ENCODE measurements at regions not wholly inside any gene's neighbourhood (a gene's known extent, or its start where the extent isn't known, plus 50 kb on each side); places are given as distances from the start of the nearest gene placed in this dataset.

DNA sequence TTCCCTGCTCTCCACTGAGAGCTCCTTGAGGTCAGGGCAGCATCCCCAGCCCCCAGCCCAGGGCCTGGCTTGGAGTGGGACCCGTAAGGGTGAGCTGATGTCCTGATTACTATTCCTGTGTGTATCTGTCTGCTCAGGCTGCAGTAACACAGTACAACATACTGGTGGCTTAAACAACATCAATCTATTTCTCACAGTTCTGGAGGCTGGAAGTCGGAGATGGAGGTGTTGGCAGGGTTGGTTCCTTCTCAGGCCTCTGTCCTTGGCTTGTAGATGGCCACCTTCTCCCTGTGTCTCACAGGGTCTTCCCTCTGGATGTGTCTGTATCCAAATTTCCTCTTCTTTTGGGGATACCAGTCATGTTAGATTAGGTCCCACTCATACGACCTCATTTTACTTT is 246.4 kb upstream of the POU3F1 start:
- no peak overlapping the region for H3K4me3 Mint-ChIP-seq
- intact Hi-C loops (cut with micrococcal nuclease) = no loop called here
- no peaks in the 10 kb centered on the region for H3K36me3 Mint-ChIP-seq
- H3K9me3 Mint-ChIP-seq = no peaks in the 10 kb centered on the region
- no peak overlapping the region for H3K27ac Mint-ChIP-seq
- CTCF ChIA-PET = no interaction called here
- DNase-seq = no peak
- no peaks in the 10 kb centered on the region for H3K4me1 Mint-ChIP-seq (ENCODE audit: low read depth)
- peaks cover 31% of the 10 kb centered on the region for H3K27me3 Mint-ChIP-seq
- POLR2A ChIA-PET = no interaction called here

GRCh38 chr1:38291906-38292521 is 245.4 kb upstream of the POU3F1 start:
- Mint-ChIP-seq H3K27ac (no peak overlapping the region), H3K4me3 (no peak overlapping the region), H3K36me3 (no peaks in the 10 kb centered on the region), H3K27me3 (peaks cover 31% of the 10 kb centered on the region), H3K4me1 (ENCODE audit: low read depth) (no peaks in the 10 kb centered on the region), H3K9me3 (no peaks in the 10 kb centered on the region)
- intact Hi-C loops (cut with micrococcal nuclease) = no loop called here
- no peak for DNase-seq
- POLR2A ChIA-PET = no interaction called here
- CTCF ChIA-PET = no interaction called here

DNA sequence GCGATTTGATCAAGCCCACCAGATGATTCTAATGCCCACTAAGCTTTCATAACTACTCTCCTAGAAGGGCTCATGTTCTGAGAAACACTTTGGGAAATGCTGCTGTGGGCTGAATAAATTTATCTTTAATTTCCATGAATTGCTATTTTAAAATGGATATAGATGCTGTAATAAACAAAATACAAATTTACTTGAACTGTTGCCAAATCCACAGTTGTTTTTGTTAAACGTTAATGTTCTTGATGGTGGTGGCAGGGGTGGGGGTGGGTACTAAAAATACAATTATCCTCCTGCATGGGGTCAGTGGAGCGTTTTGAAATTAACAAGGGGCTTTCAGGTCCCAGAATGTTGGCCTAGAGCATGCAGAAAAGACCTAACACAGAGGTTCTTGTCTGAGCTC is 244.7 kb upstream of the POU3F1 start:
- Mint-ChIP-seq H3K4me1 (ENCODE audit: low read depth) (no peaks in the 10 kb centered on the region), H3K9me3 (no peaks in the 10 kb centered on the region), H3K27ac (no peak overlapping the region), H3K27me3 (peaks cover 25% of the 10 kb centered on the region), H3K36me3 (no peaks in the 10 kb centered on the region), H3K4me3 (no peak overlapping the region)
- ChIA-PET POLR2A (no interaction called here), CTCF (no interaction called here)
- intact Hi-C loops (cut with micrococcal nuclease) = no loop called here
- no peak for DNase-seq

- no peak overlapping the region for H3K27ac Mint-ChIP-seq
- ChIA-PET CTCF (no interaction called here), POLR2A (no interaction called here)
- intact Hi-C loops (cut with micrococcal nuclease) = no loop called here
- H3K4me1 Mint-ChIP-seq (ENCODE audit: low read depth) = no peaks in the 10 kb centered on the region
- no peaks in the 10 kb centered on the region for H3K36me3 Mint-ChIP-seq
- H3K4me3 Mint-ChIP-seq = no peak overlapping the region
- DNase-seq = no peak
- no peaks in the 10 kb centered on the region for H3K9me3 Mint-ChIP-seq
- H3K27me3 Mint-ChIP-seq = peaks cover 20% of the 10 kb centered on the region
Measured at GRCh38 chr1:38289034-38289433, 242.4 kb upstream of the POU3F1 start.

DNA sequence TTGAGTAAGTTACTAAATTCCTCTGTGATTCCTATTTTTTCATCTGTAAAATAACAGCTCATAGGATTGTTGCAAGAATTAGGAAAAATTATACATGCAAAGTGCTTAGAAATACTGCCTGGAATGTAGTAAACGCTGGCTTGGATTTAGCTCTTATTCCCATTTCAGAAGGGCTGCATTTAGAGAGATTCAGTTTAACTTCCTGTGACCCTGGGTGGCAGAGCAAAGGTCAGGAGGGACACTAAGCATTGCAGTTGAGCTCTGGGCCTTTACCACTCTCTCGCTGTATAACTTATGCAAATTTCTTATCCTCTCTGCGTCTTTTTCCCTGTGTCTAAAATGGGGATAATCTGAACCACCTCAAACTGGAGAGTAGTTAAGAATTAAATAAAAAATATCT is 241.0 kb upstream of the POU3F1 start:
- Mint-ChIP-seq H3K36me3 (no peaks in the 10 kb centered on the region), H3K4me3 (no peak overlapping the region), H3K27ac (no peak overlapping the region), H3K9me3 (no peaks in the 10 kb centered on the region), H3K4me1 (ENCODE audit: low read depth) (no peaks in the 10 kb centered on the region), H3K27me3 (peaks cover 20% of the 10 kb centered on the region)
- ChIA-PET CTCF (no interaction called here), POLR2A (no interaction called here)
- intact Hi-C loops (cut with micrococcal nuclease) = no loop called here
- DNase-seq = no peak

- Mint-ChIP-seq H3K9me3 (no peaks in the 10 kb centered on the region), H3K4me3 (no peak overlapping the region), H3K27me3 (peaks cover 22% of the 10 kb centered on the region), H3K4me1 (ENCODE audit: low read depth) (no peaks in the 10 kb centered on the region), H3K27ac (no peak overlapping the region), H3K36me3 (no peaks in the 10 kb centered on the region)
- ChIA-PET CTCF (no interaction called here), POLR2A (no interaction called here)
- intact Hi-C loops (cut with micrococcal nuclease) = no loop called here
- DNase-seq = no peak
Measured at GRCh38 chr1:38287036-38287435, 240.4 kb upstream of the POU3F1 start.

DNA sequence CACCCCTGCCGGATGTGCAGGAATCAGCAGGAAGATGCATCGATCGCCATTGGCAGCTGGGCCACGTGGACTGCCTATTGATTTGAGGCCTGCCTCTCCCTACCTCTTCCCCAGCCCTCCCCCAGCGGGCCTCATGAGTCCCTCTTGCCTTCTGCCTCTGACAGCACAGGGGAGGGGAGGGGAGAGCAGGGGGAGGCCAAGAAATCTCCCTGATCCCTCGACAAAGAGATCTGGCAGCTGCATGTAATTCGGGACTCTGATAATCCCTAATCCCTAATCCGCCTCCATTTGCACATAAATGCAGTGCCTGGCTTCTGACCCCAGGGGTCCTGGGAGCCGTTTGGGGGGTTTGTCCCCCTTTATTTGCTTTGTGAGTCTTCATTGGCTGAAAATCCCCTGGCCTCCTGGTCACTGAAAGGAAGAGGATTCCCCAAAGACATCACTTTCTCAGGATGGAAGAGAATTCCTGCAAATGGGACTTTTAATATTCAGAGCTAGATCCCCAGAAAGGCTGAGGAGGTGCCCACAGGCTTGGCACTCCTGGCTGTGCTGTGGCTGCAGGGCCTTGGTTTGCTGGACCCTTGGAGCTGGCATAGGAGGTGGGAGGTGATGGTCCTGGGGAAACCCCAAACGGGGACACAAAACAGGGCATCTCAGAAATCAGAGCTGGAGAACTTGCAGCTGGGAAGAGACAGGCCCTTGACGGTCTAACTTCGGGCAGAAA is 239.4 kb upstream of the POU3F1 start:
- CTCF ChIA-PET = no interaction called here

GRCh38 chr1:38284953-38285352 is 238.4 kb upstream of the POU3F1 start:
- ChIA-PET POLR2A (no interaction called here), CTCF (no interaction called here)
- Mint-ChIP-seq H3K9me3 (peaks cover under 1% of the 10 kb centered on the region), H3K36me3 (no peaks in the 10 kb centered on the region), H3K4me3 (no peak overlapping the region), H3K4me1 (ENCODE audit: low read depth) (no peaks in the 10 kb centered on the region), H3K27me3 (peaks cover 27% of the 10 kb centered on the region), H3K27ac (no peak overlapping the region)
- DNase-seq = no peak
- intact Hi-C loops (cut with micrococcal nuclease) = no loop called here

More for the DNA sequence above, 239.4 kb upstream of the POU3F1 start:
- H3K27me3 Mint-ChIP-seq = peaks cover 26% of the 10 kb centered on the region
- no peaks in the 10 kb centered on the region for H3K9me3 Mint-ChIP-seq
- no peak for DNase-seq
- H3K4me3 Mint-ChIP-seq = no peak overlapping the region
- H3K36me3 Mint-ChIP-seq = no peaks in the 10 kb centered on the region
- H3K4me1 Mint-ChIP-seq (ENCODE audit: low read depth) = no peaks in the 10 kb centered on the region
- POLR2A ChIA-PET = no interaction called here
- no peak overlapping the region for H3K27ac Mint-ChIP-seq
- intact Hi-C loops (cut with micrococcal nuclease) = no loop called here

DNA sequence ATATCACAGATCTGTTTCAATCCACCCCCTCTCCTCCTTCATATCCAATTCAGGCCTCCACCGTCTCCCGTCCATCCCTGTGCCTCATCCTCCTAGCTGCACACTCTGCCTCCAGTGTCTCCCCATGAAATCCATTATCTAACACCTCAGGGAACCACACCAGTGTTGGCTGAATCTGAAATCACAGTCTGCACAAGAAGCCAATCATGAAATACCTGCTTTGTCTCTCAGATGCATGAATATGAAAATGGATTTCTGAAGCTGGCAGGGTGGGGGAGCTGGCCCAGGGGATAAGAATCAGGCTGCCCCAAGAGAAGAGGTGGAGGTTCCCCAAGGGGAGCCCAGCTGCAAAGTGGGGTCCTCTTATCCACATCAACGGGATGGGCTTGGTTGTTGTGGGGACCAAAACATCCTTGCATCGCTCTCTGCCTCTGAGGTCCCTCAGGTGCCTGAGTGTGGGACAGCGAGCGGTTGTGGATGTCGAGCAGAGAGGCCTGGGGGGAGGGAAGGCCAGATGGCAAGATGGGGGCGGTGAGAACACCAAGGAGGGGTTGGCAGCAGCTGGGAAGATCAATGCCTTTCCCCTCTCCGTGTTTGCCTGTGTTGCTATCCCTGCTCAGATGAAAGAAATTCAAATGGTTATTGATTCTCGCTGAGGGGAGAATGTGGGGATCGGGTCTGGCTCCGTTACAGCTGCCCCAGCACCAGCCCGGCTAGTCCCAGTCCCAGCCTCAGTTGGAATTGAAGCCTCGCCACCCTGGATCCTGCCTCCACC is 237.3 kb upstream of the POU3F1 start:
- H3K4me3 Mint-ChIP-seq = no peak overlapping the region
- no peaks in the 10 kb centered on the region for H3K4me1 Mint-ChIP-seq (ENCODE audit: low read depth)
- H3K27ac Mint-ChIP-seq = no peak overlapping the region
- CTCF ChIA-PET = interaction anchor here (0.6 kb wide), 1 partner anchor 265 kb away, joined by 3 read pairs; no protein-coding TSS in a partner anchor
- peaks cover 29% of the 10 kb centered on the region for H3K27me3 Mint-ChIP-seq
- DNase-seq = no peak
- peaks cover 2% of the 10 kb centered on the region for H3K36me3 Mint-ChIP-seq
- POLR2A ChIA-PET = no interaction called here
- intact Hi-C loops (cut with micrococcal nuclease) = no loop called here
- H3K9me3 Mint-ChIP-seq = peaks cover 10% of the 10 kb centered on the region

DNA sequence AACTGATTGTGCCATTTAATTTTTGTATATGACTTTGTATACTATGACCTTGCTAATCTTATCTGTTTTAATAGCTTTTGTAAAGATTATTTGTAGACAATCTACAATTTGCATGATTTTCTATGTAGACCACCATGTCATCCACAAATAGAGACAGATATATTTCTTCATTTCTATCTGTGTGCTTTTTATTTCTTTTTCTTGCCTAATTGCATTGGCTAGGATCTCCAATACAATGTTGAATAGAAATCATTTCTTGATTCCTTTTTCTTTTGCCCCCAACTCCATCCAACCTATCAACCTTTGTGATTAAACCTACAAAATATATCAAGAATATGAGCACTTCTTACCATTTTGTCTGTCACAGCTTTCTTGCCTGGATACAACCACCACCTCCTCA is 232.6 kb upstream of the POU3F1 start:
- Mint-ChIP-seq H3K27me3 (peaks cover 36% of the 10 kb centered on the region), H3K4me3 (no peak overlapping the region), H3K36me3 (peaks cover 2% of the 10 kb centered on the region), H3K27ac (no peak overlapping the region), H3K4me1 (ENCODE audit: low read depth) (no peaks in the 10 kb centered on the region), H3K9me3 (peaks cover 15% of the 10 kb centered on the region)
- intact Hi-C loops (cut with micrococcal nuclease) = no loop called here
- ChIA-PET POLR2A (no interaction called here), CTCF (no interaction called here)
- no peak for DNase-seq

- ChIA-PET POLR2A (no interaction called here), CTCF (no interaction called here)
- no peak overlapping the region for H3K27ac Mint-ChIP-seq
- peaks cover 40% of the 10 kb centered on the region for H3K27me3 Mint-ChIP-seq
- no peak overlapping the region for H3K4me3 Mint-ChIP-seq
- peaks cover 15% of the 10 kb centered on the region for H3K9me3 Mint-ChIP-seq
- H3K36me3 Mint-ChIP-seq = peaks cover 2% of the 10 kb centered on the region
- H3K4me1 Mint-ChIP-seq (ENCODE audit: low read depth) = no peaks in the 10 kb centered on the region
- DNase-seq = no peak
- intact Hi-C loops (cut with micrococcal nuclease) = no loop called here
Measured at GRCh38 chr1:38277646-38278045, 231.1 kb upstream of the POU3F1 start.

GRCh38 chr1:38275960-38276359 is 229.4 kb upstream of the POU3F1 start:
- intact Hi-C loops (cut with micrococcal nuclease) = no loop called here
- DNase-seq = no peak
- ChIA-PET POLR2A (no interaction called here), CTCF (no interaction called here)
- H3K4me3 Mint-ChIP-seq = no peak overlapping the region
- H3K27ac Mint-ChIP-seq = no peak overlapping the region
- H3K9me3 Mint-ChIP-seq = peaks cover 15% of the 10 kb centered on the region
- peaks cover 2% of the 10 kb centered on the region for H3K36me3 Mint-ChIP-seq
- H3K27me3 Mint-ChIP-seq = peaks cover 45% of the 10 kb centered on the region
- H3K4me1 Mint-ChIP-seq (ENCODE audit: low read depth) = no peaks in the 10 kb centered on the region

- peaks cover 50% of the 10 kb centered on the region for H3K27me3 Mint-ChIP-seq
- H3K36me3 Mint-ChIP-seq = peaks cover 2% of the 10 kb centered on the region
- ChIA-PET POLR2A (no interaction called here), CTCF (no interaction called here)
- H3K4me3 Mint-ChIP-seq = no peak overlapping the region
- intact Hi-C loops (cut with micrococcal nuclease) = no loop called here
- H3K27ac Mint-ChIP-seq = no peak overlapping the region
- H3K4me1 Mint-ChIP-seq (ENCODE audit: low read depth) = no peaks in the 10 kb centered on the region
- peaks cover 15% of the 10 kb centered on the region for H3K9me3 Mint-ChIP-seq
- DNase-seq = no peak
Measured at GRCh38 chr1:38274974-38275373, 228.4 kb upstream of the POU3F1 start.

All from activated CD4-positive, alpha-beta memory T cell treated with anti-CD3 and anti-CD28 coated beads for 36 hours (primary cell).